ENCODE measurements at regions not wholly inside any gene's neighbourhood (a gene's known extent, or its start where the extent isn't known, plus 50 kb on each side); places are given as distances from the start of the nearest gene placed in this dataset.

DNA sequence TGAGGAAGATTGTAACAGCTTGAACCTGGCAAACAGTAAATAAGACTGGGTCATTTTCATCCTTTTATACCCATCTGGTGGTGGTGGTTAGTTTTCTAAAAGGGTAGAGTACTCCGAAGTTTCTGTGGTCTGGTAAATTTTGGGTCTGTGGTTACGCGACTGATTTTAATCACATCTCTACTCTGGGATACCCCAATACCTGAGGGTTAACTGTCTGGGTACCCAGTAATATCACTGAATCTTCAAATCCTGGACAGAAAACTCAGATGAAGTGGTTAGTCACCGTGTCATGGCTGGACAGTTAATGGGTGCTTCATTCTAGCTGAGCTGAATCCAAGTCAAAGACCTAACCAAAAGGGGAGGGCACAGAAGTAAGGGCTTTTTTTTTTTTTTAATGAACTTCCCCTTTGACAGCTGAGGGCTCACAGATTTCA, 474.2 kb downstream of the GADD45G start:
- DNase-seq, result no peak

DNA sequence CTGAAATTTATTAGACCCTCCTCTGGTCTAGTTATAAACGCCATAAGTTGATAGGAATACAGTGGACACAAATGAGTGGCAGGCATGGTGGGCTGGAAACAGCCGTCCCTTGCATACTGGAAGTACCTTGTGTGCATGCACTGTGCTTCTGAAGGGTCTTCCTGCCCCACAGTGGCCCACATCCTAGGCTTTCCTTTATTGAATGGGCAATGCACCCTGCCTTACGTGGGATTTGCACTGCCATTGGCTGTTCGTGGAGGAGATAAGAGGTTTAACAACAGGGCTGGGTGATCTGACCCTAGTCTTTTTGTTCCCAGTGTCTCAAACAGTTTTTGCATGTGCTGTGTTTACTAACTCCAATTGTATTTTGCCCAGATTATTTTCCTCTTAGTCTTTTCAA, 480.8 kb downstream of the GADD45G start:
- DNase-seq, result no peak

DNA sequence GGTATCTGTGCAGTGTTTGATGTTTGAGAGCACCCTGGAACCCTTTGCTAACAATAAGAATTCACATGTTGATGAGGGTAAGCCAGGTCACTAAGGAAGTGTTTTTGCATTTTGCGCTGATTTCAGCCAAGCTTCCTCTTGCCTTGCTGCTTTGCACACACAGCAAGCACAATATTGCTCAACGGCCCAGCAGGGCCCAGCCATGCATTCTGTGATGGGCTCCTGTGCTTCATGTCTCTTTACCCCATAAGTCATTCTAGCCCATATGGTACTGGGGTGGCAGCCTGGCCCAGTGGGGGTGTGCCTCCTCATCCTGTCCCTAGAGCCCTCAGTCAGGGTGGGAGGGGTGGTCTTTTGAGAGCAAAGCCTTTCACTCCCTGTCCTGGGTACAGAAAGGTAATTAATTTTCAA, 481.3 kb downstream of the GADD45G start:
- DNase-seq, result no peak

DNA sequence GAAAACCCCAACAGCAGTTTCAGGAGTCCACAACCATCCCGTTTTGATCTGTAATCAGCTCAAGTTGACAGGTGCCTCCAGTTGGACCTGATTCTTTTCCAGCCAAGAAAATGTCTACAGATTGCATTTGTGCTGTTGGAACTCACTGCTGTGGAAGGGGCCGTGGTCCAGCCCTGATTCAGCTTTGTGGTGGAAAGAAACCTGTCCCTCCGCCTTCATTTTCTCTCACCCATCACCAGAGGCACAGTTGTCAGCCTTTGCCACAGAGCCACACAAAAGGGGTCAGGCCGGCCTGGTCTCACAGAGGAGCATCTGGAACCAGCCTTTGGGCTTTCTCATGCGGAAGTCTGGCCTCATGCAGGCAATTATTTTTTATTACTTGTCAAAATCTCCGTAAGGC, 483.6 kb downstream of the GADD45G start:
- no peak for DNase-seq

DNA sequence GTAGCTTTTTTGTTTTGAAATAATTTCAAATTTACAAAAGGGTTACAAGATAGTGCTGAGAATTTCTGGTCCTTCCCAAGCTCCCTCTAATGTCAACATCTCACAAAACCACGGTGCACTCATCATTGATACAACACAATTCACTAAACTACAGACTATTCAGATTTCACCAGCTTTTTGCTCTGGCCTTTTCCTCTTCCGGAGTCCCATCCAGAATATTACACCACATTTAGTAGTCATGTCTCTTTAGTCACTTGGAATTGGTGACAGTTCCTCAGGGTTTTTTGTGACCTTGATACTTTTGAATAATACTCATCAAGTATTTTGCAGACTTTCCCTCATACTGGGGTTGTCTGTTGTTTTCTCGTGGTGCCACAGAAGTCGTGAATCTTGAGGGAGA, 484.0 kb downstream of the GADD45G start:
- DNase-seq, result no peak

DNA sequence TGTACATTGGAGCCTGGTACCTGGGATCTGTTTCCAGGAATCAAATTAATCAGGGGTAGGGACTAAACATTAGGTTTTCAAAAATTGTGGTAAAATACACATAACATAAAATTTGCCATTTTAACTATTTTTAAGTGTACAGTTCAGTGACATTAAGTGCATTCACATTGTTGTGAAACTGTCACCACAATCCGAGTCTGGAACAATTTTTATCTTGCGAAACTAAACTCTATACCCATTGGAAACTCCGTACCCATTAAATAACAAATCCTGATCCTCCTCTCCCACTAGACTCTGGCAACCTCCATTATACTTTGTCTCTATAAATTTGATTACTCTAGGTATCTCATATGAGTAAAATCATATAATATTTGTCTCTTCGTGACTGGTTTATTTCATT, 486.2 kb downstream of the GADD45G start:
- no peak for DNase-seq

DNA sequence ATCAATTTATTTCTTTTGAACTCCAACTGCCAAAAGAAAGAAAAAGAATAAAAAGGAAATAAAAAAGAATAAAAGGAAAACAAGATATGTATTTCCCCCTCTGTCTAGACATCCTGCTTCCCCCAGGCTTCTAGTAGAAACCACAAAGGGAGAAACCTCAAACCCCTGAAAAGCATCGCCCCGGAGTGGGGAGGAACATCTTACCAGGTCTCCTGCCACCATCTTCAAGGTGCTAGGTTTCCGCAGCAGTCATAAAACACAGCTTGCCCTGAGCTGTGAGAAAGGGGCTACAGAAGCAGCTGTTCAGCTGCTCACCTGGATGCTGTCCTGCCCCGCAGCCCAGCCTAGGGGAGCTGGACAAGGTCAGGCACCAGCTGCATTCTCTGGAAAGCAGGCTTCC, 487.7 kb downstream of the GADD45G start:
- DNase-seq, result no peak

DNA sequence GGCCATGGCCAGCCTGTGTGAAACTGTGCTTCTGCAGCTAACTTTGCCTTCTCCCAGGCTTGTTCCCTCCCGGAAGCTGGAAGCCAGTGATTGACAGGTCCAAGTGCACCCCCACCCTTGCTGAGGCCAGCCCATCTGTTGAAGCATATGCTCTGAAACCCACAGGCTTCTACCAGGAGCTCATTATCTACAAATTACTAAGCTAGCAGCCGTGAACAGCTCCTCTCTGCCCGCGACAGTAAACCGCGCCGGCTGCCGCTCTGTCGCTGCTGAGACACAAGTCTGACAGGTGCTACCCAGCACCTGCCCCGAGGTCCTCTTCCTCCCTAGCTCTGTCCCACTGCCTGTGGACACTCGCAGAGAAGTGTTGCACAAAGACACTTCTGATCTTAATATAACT, 490.9 kb downstream of the GADD45G start:
- no peak for DNase-seq

DNA sequence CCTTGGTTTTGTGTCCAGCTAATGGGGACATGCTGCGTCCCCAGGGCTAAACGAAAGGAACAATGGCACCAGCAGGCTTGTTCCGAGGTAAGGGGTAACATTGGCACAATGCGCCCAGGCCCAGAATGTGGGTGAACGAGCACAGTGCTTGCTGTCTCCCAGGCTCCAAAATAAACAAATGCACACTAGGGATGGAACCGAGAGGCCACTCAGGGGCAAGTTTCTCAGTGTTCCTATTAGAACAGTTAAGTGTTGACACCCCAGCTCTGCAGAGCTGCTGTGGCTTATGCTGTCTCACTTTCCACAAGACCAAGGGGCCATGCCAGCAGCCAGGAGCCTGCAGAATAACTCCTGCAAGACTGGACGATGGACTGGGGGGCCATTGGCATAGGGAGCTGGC, 492.4 kb downstream of the GADD45G start:
- DNase-seq, result no peak

DNA sequence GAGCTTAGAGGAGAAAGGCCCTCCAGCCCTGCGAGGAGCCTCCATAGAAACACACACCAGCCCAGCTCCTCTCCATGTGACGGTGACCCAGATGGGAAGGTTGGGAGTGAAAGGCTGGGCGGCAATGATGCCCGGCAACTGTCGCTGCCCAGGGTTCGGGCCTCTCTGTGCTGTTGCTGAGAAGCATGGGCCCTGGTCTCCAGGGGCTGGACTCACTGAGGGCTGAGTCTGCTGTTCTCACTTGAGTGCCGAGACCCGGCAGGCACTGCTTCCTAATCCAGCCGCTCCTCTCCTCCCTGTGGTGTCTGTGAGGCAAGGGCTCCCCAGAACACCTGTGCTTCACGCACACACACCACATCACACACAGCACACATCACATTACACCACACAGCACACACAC, 493.6 kb downstream of the GADD45G start:
- no peak for DNase-seq

DNA sequence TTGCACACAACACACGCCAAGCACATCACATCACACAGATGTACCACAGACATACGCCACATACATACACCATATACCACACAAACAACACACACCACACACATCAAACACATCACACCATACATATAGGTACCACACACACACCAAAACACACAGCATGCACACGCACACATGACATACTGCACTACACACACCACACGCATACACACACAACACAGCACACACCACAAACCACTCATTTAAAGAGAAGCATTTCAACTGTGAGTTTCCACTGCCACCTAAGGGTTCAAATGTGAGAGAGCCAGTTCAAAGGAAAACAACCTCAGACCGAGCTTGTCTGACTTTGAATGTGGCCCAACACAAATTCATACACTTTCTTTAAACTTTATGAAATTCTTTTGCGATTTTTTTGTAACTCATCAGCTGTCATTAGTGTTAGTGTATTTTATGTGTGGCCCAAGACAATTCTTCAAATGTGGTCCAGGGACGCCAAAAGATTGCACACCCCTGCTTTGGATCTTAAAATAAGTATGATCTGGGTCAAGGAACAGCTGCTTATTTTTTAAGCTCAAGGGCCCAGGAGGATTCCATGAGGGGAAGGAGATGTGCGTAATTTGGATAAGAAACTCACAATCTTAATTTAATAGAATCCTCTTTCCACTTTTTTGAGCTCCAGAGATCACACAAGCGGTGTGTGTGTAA, 494.6 kb downstream of the GADD45G start:
- DNase-seq, result no peak

DNA sequence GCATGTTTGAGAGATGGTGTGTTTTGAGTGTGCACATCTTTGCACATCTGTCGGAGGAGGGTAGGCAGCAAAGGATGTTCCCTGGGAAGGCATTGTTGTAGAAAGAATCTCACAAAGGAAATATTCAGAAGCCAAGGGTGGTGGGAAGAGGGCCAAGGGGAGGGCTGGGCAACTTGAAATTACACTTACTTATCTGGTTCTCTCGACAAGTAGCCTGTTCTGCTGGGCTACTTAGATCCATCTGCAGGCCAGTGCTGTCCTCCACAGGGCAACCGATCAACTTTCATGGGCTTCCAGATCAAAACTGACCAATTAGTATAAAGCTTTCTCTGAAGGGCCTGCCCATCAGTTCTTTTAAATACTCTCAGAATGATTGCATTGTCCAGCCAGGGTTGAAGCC, 495.2 kb downstream of the GADD45G start:
- no peak for DNase-seq

DNA sequence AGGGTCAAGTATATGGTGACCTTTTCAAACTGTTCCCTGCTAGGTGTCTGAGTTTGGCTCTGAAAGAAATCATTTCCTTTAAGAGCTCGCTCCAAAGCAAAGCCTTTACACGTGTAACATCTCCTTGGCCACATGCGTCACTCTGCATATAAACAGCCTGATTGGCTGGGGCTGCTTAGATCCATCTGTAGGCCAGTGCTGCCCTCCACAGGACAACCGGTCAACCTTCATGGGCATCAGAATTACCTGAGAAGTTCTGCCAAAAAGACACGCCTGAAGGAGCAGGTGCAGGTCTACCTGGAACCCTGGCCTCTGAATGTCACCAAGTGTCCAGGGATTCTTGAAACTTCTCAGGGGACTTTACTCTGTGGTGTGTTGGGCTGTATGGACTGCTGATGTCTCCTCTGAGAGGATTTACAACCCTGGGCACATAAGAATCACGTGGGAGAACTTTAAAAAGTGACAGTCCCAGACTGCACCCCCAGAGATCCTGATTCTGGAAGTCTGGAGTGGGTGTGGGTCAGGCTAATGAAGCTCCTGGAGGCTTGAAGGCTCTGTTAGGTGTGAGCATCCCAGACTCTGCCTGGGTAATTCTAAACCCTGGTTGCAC, 497.6 kb downstream of the GADD45G start:
- peak; percentile 74 to 81 for DNase-seq

DNA sequence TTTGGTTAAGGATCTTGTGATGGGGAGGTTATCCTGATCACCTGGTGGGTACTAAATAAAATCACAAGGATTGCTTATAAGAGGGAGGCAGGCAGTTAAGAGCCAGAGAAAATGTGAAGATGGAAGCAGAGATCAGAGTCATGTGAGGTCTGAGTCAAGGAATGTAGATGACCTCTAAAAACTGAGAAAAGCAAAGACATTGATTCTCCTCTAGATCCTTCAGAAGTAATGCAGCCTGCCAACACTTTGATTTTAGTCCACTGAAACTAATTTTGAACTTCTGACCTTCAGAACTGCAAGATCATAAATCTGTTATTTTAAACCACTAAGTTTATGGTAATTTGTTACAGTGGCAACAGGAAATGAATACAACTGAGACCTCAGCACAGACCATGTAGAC, 499.0 kb downstream of the GADD45G start:
- DNase-seq, result no peak

DNA sequence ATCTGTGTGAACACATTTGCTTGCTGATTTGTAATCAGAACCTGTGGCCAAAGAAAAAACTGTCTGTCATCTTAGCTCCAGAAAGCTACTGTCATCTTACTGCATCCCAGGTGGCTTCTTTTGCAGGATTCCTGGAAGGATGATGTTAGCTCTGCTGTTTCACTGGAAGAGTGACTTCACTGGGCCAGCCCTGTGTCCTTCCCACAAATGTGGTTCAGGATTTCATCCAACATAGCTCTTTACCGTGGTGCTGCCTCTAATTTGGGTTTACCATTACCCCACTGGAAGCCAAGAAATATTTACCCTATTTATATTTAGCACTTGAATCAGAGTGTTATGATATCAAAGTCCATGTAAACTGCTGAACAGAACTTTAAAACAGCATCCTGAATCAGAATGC, 501.0 kb downstream of the GADD45G start:
- DNase-seq, result no peak

DNA sequence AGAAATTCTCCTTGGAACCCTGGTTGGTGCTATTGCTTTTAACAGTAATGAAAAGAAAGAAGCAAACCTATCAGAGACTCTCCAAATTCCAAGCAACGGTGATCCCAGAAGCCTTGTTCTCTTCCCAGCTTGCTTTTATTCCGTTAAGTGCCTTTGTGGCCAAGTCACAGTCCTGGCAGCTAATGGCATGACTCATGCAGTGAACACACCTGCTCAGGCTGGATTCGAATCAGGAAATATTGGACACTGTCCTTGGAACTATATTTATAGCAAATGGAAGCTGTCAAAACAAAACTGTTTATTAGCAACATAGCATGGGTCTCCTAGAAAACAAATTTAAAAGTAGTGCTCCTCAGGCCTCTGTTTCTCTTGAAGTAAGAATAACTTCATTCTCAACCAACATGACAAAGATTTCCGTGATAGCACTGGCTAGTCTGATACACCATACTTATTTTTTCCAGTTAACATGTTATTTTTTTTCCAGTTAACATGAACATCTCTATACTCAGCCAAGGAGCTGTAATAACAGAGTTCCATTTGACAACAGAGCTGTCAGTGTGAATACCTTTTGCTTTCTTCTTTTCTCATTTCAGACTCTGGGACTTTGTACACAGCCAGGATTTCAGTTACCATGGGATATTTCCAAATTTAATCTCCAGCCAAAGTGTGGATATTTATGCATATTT, 502.4 kb downstream of the GADD45G start:
- no peak for DNase-seq

DNA sequence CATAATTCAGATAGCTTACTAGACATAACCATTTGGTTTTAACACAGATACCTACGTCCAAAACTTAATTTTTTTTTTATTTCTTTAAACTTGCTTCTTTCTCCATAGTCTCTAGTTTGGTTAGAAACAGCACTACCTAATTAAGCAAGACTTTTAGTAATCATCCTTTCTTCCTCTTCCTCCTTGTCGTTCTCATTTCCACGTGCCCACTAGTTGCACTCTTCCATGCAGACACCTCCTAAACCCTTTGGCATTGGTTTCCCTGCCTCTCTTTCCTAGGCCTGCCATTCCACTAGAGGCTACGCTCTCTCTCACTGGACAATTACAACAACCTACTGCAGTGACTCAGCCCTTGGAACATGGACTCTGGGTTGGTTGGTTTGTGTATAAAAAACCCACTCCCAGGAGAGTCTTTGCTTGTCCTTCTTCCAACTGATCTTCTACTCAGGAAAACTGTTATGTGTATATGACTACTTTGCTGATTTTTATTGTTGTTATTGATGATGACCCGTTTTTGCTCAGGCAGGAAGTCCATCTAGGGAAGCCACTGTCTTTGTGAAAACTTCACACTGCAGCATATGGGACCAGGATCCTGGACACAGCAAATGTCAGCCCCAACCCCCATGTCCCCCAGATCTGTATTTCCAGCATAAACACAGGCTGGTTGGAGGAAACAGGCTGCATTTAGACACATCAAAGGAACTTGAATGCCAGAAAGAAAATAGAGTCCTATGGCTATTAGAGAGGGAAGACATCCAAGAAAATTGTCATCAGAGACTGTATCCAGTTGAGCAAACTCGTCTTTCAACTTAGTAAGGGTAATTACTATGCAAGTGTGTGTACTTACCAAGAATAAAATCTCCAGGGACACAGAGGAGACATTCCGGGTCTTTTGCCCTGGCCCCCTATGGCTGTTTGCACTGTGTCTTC, 503.2 kb downstream of the GADD45G start:
- DNase-seq, result no peak

DNA sequence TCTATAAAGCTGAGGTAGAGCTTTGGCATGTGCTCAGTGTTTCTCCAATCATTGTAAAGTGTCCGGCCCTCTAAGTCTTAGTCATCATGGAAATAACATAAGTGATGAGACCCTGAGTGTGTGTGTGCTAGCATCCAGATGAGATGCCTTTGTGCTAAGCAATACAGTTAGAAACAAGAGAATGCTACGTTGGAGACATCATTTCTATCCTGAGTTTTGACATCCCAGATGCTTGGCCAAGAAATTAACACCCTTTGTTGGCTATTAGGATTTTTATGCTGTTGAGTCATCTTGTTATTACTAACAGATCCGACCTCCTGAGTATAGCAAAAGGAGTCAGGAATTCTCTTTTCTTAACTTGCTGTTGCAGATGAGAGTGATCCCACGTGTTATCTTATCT, 508.0 kb downstream of the GADD45G start:
- DNase-seq, result no peak

DNA sequence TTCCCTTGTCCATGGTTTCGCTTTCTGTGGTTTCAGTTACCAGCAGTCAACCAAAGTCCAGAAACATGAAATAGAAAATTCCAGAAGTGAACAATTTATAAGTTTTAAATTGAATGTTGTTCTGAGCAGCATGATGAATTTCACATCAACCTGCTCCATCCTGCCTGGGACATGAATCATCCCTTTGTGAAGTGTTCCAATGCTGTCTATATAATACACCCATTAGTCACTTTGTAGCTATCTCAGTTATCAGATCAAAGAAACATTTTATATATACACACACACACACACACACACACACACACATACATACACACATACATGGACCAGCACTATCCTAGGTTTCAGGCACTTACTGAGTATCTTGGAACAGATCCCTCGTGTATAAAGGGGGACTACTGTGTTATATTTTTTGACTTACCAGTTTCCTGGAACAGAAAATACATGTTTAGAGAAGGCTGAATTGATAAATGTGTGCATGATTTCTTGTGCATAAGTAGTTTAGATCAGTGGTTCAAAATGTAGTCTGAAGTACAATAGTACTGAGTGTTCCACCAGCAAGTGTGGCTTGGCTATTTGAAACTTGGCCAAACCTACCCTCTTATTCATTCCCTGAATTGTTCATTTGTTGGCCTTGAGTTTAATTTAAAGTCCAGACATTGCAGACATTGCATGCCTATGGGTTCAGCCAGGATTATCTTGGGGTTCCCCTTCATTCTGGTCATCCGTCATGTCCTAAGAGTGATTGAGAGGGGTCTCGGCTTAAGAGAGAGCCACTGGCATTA, 510.0 kb downstream of the GADD45G start:
- no peak for DNase-seq

DNA sequence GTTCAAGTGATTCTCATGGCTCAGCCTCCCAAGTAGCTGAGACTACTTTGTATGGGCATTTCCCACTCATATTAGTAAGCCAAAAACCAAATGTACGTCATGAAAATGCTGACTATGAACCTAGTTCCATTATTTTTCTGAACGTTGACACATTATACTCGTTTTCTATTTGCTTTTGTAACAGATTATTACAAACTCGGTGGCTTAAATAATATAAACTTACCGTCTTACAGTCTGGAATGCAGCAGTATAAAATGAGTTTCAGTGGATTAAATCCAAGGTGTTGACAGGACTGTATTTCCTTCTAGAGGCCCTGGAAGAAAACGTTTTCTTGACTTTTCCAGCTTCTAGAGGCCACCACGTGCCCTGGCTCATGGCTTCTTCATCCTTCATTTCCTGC, 517.0 kb downstream of the GADD45G start:
- no peak for DNase-seq

DNA sequence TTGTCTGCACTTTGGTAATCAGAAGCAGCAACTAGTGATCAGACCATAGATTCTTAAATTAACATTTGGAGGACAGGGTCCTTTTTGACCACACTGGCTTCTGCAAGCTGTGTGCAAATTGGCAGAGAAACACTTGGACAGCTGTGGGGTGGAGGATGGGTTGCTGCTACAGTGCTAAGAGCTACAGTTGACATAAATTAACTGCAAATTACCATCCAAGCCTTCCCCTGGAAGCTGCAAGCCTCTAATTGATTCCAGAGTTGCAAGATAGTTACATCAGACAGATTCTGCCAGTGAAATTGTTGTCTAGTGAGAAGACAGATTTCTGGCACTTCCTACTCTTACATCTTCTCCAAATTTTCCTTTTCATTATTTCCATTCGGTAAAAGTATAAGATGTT, 517.7 kb downstream of the DIRAS2 start:
- no peak for DNase-seq

DNA sequence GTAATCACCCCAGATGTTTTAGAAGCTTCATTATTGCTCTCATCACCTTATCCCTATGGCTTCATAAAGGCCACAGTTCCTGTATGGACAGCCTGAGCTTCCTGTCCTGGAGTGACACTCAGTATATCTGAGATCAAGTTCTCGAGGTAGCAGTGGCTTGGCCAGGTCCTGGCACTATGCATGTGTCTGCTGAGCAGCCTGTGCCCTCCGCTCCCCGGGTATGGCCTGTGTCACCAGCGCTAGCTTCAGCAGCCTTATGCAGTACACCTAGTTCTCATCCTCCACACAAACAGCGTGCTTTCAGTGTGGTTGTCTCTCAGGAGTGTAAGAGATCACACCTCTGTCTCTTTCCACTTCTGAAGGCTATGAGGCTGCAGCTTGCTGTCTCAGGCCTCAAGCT, 514.7 kb downstream of the DIRAS2 start:
- no peak for DNase-seq

All from activated CD4-positive, alpha-beta T cell treated with anti-CD3 and anti-CD28 coated beads, Interleukin-2, amount 50 U/mL, for 48 hours (primary cell).